PC-3 (cell line): ENCODE measurements at regions not wholly inside any gene's neighbourhood (a gene's known extent, or its start where the extent isn't known, plus 50 kb on each side); places are given as distances from the start of the nearest gene placed in this dataset.

Source experiments
- CTCF ChIP-seq: fragments of 300-600 bp; sonication (generic); conservative IDR thresholded peaks from 2 replicates; pipeline ENCODE4 v1.5.1; 2017; ENCODE audit warnings: antibody characterized with exemption, low read depth, mild to moderate bottlenecking, low read length
- EZH2 ChIP-seq: fragments of 300-600 bp; sonication (generic); IDR thresholded peaks from one replicate; pipeline ENCODE4 v1.6.1; 2017; ENCODE audit warnings: antibody characterized with exemption, mild to moderate bottlenecking, low read length; ENCODE audit not compliant: unreplicated experiment

DNA sequence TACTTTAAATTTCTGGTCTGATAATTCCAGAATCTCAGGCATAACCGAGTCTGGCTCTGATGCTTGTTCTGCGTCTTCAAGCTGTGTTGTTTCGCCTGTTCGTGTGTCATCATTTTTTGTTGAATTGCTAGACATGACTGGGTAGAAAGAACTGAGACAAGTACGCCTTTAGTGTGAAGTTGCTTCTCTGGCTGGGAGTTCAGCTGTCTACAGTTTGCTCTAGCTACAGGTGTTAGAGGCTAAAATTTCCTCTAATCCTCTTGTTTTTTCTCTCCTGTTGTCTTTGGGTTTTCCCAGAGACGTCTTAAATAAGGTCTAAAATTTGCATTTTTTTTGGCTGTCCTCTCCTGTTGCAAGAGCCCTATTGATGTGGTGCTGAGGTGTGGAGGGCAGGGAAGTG, 100.3 kb downstream of the FAM50B start:
- TF ChIP-seq CTCF (no peak), EZH2 (no peak)
